Mammary epithelial cell (primary cell): ENCODE measurements at regions not wholly inside any gene's neighbourhood (a gene's known extent, or its start where the extent isn't known, plus 50 kb on each side); places are given as distances from the start of the nearest gene placed in this dataset.

Experiments
- EZH2 ChIP-seq: IDR thresholded peaks from 2 replicates; pipeline ENCODE4 v1.6.1; 2012; ENCODE audit warnings: low read length, inconsistent platforms, borderline replicate concordance
- TF ChIP-seq, protein P1 (sequence below), 2 donors: IDR thresholded peaks in 1 of 2; conservative IDR thresholded peaks in 1 of 2; 2 replicates each; pipeline ENCODE4 v1.5.1; 2011 to 2012; ENCODE audit warnings: inconsistent platforms in 2 of 2, low read length in 2 of 2, mild to moderate bottlenecking in 2 of 2, control low read depth in 1 of 2, low read depth in 1 of 2; ENCODE audit not compliant: insufficient read depth in 1 of 2; ENCODE audit errors: extremely low read depth in 1 of 2

DNA sequence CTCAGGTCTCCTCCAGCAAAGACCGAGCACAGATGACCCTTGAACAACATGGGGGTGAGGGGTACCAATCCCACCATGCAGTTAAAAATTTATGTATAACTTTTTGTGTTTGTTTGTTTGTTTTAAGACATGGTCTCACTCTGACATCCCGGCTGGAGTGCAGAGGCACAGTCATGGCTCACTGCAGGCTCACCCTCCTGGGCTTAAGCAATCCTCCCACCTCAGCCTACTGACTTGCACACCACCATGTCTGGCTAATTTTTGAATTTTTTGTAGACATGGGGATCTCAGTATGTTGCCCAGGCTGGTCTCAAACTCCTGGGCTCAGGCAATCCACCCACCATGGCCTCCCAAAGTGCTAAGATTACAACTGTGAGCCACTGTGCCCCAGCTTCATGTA is 231.0 kb upstream of the PIK3R1 start:
- TF ChIP-seq, protein P1, sequence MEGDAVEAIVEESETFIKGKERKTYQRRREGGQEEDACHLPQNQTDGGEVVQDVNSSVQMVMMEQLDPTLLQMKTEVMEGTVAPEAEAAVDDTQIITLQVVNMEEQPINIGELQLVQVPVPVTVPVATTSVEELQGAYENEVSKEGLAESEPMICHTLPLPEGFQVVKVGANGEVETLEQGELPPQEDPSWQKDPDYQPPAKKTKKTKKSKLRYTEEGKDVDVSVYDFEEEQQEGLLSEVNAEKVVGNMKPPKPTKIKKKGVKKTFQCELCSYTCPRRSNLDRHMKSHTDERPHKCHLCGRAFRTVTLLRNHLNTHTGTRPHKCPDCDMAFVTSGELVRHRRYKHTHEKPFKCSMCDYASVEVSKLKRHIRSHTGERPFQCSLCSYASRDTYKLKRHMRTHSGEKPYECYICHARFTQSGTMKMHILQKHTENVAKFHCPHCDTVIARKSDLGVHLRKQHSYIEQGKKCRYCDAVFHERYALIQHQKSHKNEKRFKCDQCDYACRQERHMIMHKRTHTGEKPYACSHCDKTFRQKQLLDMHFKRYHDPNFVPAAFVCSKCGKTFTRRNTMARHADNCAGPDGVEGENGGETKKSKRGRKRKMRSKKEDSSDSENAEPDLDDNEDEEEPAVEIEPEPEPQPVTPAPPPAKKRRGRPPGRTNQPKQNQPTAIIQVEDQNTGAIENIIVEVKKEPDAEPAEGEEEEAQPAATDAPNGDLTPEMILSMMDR (conservative IDR thresholded peaks at IDR 0.05 in 1 of 2, IDR thresholded peaks at IDR 0.05 in 1 of 2; ENCODE audit: extremely low read depth in 1 of 2, insufficient read depth in 1 of 2, low read depth in 1 of 2, low read length in 2 of 2), result no peak
- TF ChIP-seq EZH2, result no peak
